GM21367 (cell line): ENCODE measurements at regions not wholly inside any gene's neighbourhood (a gene's known extent, or its start where the extent isn't known, plus 50 kb on each side); places are given as distances from the start of the nearest gene placed in this dataset.
"Not testable (repeated sequence)": the region's sequence is repeated elsewhere in the genome, so short reads cannot be mapped to it uniquely, and the experiment has no call there.

Experiments
- ATAC-seq: cut with Tn5 transposase; IDR thresholded peaks from one replicate; pipeline ENCODE4 v1.9.1; 2021; ENCODE audit not compliant: unreplicated experiment

DNA sequence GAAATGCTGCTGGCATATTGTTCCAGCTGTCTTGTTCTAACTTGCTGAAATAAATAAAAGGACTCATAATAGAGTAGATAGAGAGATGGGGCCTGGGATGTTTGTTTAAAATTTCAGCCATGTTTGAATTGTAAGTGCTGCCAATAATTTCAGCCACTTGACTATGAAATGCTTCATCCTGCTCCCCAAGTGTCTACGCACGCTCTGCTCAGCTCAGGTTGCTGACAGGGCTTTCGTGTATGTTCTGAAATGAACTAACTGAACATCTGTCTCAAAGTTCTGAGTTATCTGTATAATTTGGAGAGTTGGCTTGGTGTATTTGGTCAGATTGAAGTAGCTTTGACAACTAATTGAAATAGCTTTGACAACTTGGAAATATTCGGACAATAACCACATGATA lies 387.8 kb downstream of the BMP2 start:
- no peak for ATAC-seq

DNA sequence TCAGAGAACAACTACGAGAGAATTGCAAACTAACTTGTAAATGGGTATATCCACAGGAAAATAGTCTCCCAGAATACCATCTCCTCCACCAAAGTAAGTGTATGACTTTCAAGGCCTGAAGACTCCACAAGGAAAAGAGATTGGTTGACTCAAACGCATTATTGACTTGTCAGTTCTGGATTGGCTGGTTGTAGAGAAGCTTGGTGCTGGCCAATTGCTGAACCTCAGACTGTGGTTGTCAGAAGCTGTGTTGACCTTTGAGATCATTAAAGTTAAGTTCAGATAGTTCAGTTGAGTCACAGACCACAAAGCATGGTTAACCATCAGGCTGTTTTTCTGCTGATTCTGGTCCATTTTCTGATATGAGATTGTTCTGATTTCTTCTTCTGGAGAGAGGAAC lies 388.3 kb downstream of the BMP2 start:
- ATAC-seq = no peak

DNA sequence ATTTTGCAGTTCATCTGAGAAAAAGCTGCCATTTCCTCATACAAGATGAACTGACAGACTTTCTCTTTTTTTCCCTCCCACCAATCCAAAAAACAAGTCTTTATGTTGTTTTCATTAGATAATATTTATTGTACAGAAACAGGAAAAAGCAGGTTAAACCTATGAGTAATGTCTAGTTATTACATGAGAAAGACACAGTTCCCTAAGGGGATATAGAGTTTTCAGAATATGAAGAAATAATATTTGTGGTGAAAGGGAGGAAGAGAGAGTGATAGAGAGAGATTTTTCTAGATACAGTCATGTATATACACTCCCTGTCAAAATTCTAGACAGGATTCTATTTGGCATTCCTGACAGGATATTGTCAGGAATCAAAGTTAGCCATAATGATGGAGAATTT lies 392.4 kb downstream of the BMP2 start:
- ATAC-seq = no peak

DNA sequence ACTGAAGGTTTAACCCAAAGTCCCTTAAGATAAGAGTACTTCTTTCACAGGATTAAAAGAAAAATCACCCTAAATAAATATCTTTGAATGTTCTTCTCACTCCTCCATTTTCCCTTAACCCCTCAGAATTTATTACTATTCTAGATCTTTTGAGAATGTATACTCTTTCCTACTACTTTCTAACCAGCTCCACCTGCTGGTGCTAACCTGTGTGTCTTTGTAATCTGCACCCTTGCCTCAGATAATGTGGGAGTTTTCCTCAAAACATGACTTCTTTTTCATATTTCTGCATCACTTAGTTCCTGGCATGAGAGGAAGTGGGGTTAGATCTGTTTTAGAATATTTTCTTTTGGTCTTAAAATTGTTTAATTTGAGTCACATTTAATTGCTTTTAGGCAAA lies 394.2 kb downstream of the BMP2 start:
- ATAC-seq = no peak

DNA sequence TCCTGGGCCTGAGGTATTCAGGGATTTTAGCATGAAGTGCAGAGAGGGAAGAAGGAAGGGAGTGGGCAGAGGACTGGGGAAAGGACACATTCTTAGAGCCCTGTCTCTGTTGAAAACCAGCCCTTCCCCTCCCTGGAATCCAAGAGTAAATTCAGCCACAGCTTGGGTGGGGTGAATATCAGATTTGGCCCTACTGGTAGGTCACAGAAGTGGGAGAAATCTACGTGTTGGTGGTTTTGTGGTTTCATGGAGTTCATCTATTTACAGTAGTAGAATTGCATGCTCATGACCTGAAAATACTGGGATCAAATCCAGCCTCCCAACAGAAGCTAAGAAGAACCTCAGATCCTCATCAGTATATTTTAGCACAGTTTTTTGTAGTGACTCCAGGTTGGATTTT lies 404.4 kb downstream of the BMP2 start:
- no peak for ATAC-seq

DNA sequence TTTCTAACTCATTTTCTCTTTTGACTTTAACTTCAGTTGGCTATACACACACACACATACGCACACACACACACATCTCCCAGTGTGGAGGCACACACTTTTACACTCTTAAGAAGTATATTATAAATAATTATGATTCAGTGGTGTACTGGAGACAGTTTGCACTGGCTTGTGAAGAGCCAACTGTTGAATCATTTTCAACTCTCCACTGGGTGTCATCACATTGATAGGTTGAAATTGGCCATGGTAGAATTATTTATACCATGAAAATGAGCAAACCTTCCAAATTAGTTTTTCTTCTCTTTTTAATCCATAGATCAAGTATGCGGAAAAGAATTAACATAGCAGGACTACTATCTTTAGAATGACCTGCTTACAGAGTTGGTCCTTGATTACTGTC lies 407.1 kb downstream of the BMP2 start:
- no peak for ATAC-seq

DNA sequence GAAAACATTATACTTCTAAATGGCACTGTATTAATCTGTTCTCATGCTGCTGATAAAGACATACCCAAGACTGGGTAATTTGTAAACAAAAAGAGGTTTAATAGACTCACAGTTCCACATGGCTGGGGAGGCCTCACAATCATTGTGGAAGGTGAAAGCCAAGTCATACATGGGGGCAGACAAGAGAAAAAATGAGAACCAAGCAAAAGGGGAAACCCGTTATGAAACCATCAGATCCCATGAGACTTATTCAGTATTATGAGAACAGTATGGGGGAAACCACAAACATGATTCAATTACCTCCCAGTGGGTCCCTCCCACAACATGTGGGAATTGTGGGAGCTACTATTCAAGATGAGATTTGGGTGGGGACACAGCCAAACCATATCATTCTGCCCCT lies 408.3 kb downstream of the BMP2 start:
- not testable (repeated sequence) for ATAC-seq

DNA sequence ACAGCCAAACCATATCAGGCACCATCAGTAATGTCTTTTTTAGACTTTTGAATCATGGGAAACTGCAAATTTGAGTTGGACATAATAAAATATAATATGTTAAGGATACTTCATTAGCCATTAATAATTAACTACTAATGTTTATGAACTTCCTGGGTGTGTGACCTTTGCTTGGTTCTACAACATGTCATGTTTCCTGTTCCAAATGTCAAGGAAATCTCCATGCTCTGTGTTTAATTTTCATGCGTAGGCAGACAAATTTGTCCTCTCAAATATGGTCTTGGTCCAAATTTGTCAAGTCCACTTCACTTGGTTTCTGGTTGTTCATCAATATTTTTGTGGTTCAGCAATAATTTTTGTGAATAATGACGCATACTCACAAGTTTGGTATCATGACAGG lies 410.5 kb downstream of the BMP2 start:
- no peak for ATAC-seq

DNA sequence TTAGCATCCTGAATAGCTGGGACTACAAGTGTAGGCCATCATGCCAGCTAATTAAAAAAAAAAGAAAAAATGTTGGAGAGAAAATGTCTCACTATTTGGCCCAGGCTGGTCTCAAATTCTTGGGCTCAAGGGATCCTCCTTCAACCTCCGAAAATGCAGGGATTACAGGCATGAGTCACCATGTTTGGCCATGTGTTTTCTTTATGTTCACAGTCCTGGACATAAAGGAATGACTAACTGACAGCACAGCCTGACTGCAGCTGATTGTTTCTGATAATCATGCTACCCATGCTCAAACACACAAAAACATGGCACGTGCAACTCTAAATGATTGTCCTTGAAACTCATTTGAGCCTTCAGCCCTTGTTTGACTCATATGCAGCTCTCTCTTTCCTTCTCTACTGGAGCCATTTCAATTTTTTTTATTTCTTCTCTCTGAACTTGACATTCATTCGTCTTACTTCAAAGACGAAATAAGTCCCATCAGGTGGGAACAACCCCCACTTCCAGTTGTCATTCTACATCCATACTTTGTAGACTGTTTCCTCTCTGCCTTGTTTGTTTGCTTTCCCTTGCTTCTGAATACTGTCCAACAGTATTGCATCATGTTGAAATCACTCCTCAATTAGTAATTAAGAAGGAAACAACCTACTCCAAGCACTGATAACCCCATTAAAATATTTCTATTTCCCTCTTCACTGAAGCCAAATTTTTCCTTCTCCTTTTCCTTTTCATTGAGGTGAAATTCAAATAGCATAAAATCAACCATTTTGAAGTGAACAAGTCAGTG lies 413.0 kb downstream of the BMP2 start:
- no peak for ATAC-seq

DNA sequence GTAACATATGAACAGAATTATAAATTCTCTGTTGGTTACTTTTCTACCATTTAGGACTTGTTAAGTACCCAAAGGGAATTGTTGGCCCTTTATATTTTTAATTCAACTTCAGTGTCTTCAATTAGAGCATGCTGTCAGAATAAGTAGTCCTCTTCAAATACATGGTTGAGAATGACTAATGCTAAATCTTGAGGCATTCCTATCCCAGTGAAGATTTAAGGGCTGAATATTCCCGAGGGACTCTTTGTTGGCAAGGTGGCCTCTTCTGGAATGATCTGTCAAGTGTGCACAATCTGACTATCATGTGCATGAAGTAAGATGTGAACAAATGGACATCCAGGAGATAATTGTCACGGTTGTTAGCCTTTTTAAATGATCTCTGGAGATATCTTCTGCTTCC lies 421.7 kb downstream of the BMP2 start:
- ATAC-seq = no peak

DNA sequence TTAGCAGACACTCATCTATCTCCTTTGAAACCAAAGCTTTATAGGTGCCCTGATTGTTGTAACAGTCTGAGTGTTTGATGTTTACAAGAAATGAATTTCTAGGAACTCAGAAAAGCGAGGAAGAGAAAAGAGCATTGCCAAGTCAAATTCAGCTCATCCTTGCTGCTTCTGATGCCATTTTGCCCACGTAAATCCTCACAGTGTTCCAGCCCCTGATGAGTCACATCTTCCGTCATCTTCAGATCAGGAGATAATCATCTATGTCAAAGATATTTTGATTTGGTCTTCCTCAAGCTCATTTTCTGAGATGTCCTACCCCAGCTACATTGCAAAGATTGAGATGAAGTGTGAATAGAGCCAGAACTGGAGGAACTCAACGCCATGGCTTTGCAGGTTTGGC lies 426.2 kb downstream of the BMP2 start:
- no peak for ATAC-seq

DNA sequence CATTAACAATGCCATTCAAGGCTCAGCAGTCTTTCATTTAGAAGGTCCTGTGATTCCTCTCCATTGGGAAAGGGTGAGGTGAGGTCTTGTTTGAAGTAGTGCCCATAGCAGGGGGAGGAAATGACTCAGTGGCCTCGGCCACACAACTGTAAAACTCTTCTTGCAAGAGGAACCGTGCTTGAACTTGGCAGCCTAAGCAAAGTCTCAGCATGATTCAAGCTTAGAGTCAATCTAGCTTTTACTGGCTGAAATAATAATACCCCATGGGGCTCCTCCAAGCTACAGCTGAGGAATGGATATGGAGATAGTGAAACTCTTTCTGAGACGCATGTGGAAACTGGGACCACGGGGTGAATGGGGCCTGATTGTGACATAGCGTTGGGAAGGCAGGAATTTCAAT lies 428.2 kb downstream of the BMP2 start:
- ATAC-seq = no peak

DNA sequence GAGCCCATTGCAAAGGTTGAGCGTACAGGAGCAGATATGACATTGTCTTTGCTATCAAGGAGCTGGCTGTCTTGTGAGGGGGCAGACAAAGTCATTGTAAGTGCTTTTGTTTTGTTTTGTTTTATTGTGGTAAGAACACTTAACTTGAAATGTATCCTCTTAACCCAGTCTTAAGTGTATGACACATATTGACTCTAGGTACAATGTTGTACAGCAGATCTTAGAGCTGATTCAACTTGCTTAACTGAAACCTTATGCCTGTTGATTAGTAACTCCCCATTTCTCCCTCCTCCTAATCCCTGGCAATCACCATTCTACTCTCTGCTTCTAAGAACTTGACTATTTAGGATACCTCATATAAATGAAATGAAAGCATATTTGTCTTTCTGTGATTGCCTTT lies 429.0 kb downstream of the BMP2 start:
- no peak for ATAC-seq

DNA sequence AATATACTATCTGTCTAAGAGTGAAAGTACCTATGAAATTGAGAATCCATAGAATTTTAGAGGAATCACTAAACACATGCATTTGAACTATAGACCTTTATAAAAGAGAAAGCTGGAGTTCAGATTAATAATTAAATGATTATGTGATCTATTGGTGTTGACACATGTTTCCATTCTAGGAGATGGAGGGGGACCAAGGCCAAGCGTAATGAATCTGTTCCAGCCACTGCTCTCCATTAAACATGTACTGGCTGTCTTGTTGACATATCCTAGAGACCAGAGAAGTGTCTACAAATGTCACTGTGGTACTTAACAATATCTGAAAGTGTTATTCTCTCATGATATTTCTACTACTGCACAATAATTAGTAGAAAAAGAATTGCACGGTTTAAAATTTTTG lies 432.4 kb downstream of the BMP2 start:
- no peak for ATAC-seq

DNA sequence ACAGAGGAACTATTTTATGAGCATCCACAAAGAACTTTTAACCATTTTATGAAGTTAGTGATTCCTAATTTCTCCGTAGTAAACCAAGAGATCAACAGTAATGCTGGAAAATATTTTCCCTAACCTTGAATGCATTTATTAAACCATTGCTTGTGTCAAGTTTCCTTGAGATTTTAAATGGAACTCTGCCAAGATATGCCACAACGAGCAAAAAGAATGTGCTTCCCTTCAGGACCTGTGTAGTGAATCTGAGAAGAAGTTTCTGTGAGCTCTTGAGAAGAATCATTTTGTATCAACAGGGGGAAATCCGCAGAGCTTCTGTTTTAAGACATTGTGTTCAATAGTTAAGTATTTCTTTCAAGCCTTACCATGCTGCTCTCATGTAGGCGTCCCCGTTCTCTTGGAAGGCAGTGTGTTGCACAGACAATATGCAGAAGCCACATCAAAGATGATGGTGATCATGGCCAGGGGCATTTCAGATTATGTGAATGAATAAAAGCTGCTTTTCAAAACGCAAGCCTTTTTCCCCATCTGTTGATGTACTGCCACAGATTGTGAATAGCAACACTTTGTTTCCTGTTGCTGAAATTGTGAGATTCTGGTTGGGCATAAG lies 439.8 kb downstream of the BMP2 start:
- no peak for ATAC-seq

DNA sequence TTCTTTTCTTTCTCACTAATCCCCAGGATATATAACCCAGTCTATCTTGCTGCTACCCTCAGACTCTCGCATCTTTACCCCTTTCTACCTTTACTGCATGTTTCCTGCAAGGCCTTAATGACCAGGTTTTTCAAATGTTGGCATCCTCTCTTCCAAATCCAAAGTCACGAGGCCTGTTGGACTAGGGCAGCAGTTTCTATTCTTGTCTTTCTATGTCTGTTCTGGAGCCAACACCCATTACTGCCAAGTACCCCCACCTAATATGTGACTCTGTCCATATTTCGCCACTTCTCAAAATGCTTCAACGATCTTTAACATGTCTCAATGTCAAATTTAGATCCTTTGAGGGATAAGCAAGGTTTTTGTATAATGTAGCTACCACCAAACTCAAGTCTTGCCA lies 443.4 kb downstream of the BMP2 start:
- no peak for ATAC-seq

DNA sequence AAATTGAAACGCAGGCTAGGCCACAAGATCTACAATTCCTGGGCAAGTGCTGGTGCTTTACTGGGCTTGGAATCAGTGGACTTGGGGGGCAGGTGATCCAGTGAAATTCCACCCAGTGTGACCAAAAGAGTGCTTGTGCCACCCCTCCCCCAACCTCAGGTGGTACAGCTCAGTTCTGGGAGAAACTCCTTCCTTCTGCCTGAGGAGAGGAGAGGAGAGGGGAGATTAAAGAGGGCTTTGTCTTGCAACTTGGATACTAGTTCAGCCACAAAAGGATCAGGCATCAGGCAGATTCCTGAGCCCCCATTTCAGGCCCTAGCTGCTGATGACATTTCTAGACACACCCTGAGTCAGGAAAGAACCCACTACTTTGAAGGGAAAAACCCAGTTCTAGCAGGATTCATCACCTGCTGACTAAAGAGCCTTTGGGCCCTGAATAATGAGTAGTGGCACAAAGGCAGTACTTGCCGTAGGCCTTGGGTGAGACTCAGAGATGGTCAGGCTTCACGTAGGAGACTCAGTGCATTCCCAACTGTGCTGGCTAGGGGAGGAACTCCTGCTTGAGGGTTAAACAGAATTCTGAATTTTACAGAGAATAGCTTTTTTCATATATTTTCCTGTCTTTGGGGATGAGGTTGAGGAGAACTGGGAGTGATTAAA lies 446.7 kb downstream of the BMP2 start:
- ATAC-seq = no peak

DNA sequence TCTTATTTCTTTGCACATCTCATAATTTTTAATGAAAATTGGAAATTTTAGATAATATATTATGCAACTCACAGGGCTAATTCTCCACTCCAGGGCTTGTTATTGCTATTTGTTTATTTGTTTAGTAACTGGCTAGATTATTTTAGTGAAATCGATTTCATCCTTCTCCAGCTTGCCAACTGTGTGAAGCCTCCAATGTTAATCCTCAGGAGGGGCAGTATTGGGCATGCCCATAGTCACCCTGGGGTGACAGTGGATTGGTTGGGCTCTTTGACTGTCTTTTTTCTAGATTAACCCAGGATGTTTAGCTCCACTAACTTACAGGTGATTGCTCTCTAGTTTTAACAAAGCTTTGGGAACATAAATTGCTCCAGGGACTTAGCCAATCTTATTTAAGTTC lies 450.1 kb downstream of the BMP2 start:
- no peak for ATAC-seq

DNA sequence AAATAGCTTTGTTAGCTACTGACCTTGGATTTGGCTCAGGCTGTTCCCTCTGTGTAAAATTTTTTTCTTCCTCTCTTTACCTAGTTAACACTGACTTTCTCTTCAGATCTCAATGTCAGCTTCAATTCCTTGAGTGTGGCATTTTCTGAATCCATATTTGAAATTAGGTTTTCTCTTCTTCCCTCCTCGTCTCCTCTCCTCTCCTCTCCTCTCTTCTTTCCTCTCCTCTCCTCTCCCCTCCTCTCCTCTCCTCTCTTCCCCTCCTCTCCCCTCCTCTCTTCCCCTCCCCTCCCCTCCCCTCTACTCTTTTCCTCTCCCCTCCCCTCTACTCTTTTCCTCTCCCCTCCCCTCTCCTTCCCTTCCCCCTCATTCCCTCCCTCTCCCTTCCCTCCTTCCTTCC lies 453.3 kb downstream of the BMP2 start:
- no peak for ATAC-seq

DNA sequence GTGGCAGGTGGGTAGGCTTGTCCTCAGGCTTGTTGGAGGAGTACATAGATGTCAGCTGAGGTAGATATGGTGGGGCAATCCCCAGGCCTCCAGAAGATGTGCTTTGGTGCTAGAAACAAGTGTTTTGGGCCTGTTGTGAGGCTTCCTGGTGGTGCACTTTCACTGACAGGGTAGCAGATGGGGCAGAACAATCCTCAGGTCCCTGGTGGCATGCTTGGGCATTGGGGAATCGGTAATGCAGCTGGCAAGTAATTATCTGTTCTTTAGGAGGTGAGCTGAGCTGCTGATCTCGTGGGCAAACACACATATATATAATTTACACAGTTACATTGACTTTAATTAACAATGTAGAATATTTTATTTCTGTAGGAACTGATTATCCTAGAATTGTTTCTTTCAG lies 458.7 kb downstream of the BMP2 start:
- no peak for ATAC-seq

DNA sequence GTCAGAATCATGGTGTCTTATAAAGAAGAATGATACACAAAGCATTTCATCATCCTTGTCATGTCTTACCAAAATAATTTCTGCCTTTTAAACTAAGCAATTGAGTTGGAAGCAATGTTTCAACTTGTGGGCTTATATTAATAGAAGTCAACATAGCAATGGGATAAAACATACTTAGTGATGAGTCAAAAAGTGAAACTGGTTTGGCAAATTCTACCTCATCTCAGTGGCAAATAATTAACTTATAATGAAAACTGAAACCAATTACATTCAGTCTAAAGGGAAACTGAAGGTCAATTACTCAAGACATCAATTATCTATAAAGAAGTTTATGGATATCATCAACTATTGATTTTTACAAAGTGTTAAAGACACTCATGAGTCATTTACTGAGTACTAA lies 463.8 kb downstream of the BMP2 start:
- ATAC-seq = no peak

DNA sequence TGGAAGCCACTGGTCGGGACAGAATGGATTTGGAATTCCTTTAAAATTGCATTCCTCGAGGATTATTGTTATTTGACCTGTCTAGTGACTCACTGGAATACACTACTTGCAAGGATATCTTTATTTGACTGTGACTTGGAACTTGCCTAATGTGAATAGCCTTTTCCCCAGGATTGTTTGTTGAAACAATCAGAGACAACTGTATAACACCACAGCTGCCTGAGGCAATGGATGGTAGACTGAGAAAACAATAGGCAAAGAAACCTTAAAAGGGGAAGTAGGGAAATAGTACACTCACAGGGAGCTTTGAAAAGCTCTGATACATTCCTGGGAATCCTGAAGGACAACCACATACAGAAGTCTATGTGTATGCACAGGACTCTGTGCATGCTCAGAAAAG lies 465.3 kb downstream of the BMP2 start:
- no peak for ATAC-seq

DNA sequence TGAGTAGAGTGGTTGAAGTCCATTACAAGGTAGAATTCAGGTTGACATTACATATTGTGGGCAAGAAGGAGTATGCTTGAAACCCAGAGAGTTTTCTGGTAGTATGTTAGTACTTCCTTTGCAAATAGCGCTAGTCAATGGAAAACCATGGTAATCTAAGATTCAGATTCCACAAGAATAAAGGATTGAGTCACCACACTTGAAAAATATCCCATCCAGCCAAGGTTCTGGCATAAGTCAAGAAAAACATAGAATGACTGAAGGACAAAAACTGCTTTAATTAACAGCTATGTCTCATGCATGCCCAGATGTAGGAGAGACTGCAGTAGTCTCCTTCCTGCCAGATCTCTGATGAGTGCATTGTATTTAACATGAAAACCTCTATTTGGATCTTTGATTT lies 469.8 kb downstream of the BMP2 start:
- ATAC-seq = no peak
